Activated CD4-positive, alpha-beta T cell treated with anti-CD3 and anti-CD28 coated beads for 36 hours (primary cell): ENCODE measurements at regions not wholly inside any gene's neighbourhood (a gene's known extent, or its start where the extent isn't known, plus 50 kb on each side); places are given as distances from the start of the nearest gene placed in this dataset.
"Not testable (repeated sequence)": the region's sequence is repeated elsewhere in the genome, so short reads cannot be mapped to it uniquely, and the experiment has no call there.

Experiments
- ATAC-seq: fragments of 200-7000 bp; cut with Tn5 transposase; one replicate; pipeline ENCODE4 v1.10.0; 2021; ENCODE audit warnings: mild to moderate bottlenecking, moderate library complexity
- CTCF ChIA-PET: fragments of 350-600 bp; sonication (Branson Sonifier 250); formaldehyde crosslinking; loops from one replicate; lab custom pipeline; 2021; ENCODE audit warnings: antibody characterized with exemption; lab: Charles Lee
- POLR2A ChIA-PET: fragments of 350-600 bp; sonication (Branson Sonifier 250); formaldehyde crosslinking; loops from one replicate; lab custom pipeline; 2021; ENCODE audit warnings: antibody characterized with exemption, inconsistent platforms; lab: Charles Lee
- DNase-seq: peaks from one replicate; pipeline ENCODE4 v3.0.0-alpha.2; 2020
- H3K27ac Mint-ChIP-seq: one replicate; pipeline ENCODE4 v1.8.0; 2021; ENCODE audit warnings: mixed read lengths
- H3K27me3 Mint-ChIP-seq: one replicate; pipeline ENCODE4 v1.8.0; 2021; ENCODE audit warnings: mixed read lengths
- H3K36me3 Mint-ChIP-seq: one replicate; pipeline ENCODE4 v1.8.0; 2021; ENCODE audit warnings: low read depth, mixed read lengths
- H3K4me1 Mint-ChIP-seq: one replicate; pipeline ENCODE4 v1.8.0; 2021; ENCODE audit warnings: mixed read lengths
- H3K4me3 Mint-ChIP-seq: one replicate; pipeline ENCODE4 v1.8.0; 2021; ENCODE audit warnings: mild to moderate bottlenecking, moderate library complexity, mixed read lengths
- H3K9me3 Mint-ChIP-seq: one replicate; pipeline ENCODE4 v1.8.0; 2021; ENCODE audit warnings: low read depth, mixed read lengths
- intact Hi-C, 2 experiments: fragments of 100-400 bp; cut with DNase I in 1 of 2; cut with micrococcal nuclease in 1 of 2; formaldehyde crosslinking; loops; one replicate each; pipeline versions ENCODE4 v1.14.2 to v1.15.1; 2022 to 2024; cut with DNase I, micrococcal nuclease

DNA sequence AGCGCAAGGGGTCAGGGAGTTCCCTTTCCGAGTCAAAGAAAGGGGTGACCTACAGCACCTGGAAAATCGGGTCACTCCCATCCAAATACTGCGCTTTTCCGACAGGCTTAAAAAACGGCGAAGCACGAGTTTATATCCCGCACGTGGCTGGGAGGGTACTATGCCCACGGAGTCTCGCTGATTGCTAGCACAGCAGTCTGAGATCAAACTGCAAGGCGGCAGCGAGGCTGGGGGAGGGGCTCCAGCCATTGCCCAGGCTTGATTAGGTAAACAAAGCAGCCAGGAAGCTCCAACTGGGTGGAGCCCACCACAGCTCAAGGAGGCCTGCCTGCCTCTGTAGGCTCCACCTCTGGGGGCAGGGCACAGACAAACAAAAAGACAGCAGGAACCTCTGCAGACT lies 735.1 kb downstream of the TTLL7 start:
- not testable (repeated sequence) for H3K36me3 Mint-ChIP-seq

DNA sequence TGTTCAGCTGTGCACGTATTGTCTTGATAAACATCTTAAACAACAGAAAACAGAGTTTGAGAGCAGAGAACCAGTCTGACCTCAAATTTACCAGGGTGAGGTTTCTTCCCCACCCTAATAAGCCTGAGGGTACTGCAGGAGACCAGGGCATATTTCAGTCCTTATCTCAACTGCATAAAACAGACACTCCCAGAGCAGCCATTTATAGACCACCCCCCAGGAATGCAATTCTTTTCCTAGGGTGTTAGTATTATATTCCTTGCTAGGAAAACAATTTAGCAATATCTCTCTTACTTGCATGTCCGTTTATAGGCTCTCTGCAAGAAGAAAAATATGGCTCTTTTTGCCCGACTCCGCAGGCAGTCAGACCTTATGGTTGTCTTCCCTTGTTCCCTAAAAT lies 747.2 kb downstream of the TTLL7 start:
- H3K9me3 Mint-ChIP-seq = peaks cover 12% of the 10 kb centered on the region
- H3K36me3 Mint-ChIP-seq, H3K27me3 Mint-ChIP-seq, H3K4me3 Mint-ChIP-seq, H3K27ac Mint-ChIP-seq, intact Hi-C loops, CTCF ChIA-PET, DNase-seq, ATAC-seq, POLR2A ChIA-PET, H3K4me1 Mint-ChIP-seq: not testable (repeated sequence)

More for the DNA sequence above, 735.1 kb downstream of the TTLL7 start:
- intact Hi-C loops, H3K27me3 Mint-ChIP-seq, H3K4me1 Mint-ChIP-seq, ATAC-seq, DNase-seq, H3K4me3 Mint-ChIP-seq, H3K27ac Mint-ChIP-seq, CTCF ChIA-PET, H3K9me3 Mint-ChIP-seq, POLR2A ChIA-PET: not testable (repeated sequence)

DNA sequence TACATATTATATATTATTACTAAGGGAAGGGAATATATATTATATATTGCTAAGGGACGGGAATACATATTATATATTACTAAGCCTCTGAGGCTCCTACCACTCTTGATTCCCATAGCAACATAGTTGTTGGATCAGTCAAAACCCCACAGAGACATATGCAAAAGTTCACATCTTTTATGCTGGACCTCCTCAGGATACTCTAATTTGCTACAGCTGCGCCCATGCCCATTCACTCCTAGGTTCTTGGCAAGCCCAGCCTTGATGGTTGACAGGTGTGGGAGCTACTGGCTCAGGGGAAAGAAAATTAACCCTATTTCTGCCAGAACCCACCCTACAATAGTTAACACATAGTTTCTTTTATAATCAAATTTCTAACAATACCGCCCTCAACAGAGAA lies 752.2 kb downstream of the TTLL7 start:
- ATAC-seq, CTCF ChIA-PET, POLR2A ChIA-PET: not testable (repeated sequence)

DNA sequence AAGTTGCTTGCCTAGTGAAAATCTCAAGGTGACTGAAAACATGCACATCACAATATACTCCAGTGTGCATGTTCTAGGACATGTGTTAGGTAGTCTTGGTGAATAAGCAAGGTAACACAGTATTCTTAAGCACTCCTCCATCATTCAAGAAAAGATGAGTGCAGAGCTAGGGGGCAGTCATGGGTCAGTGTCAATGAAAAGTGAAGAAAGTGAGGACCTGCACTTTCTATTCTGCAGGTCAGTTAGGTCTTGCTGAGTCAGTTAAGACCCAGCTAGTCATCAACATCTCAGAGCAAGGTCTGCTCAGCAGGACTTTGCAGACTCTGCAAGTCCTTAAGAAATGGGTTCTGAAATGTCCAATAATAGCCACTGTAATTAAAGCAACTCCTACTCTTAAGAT lies 754.1 kb downstream of the TTLL7 start:
- H3K27ac Mint-ChIP-seq, H3K27me3 Mint-ChIP-seq, H3K9me3 Mint-ChIP-seq, H3K36me3 Mint-ChIP-seq, CTCF ChIA-PET, DNase-seq, ATAC-seq, H3K4me3 Mint-ChIP-seq, H3K4me1 Mint-ChIP-seq, intact Hi-C loops, POLR2A ChIA-PET: not testable (repeated sequence)

More for the DNA sequence above, 752.2 kb downstream of the TTLL7 start:
- intact Hi-C loops, H3K27me3 Mint-ChIP-seq, H3K27ac Mint-ChIP-seq, H3K36me3 Mint-ChIP-seq, H3K4me3 Mint-ChIP-seq, H3K4me1 Mint-ChIP-seq, DNase-seq, H3K9me3 Mint-ChIP-seq: not testable (repeated sequence)

DNA sequence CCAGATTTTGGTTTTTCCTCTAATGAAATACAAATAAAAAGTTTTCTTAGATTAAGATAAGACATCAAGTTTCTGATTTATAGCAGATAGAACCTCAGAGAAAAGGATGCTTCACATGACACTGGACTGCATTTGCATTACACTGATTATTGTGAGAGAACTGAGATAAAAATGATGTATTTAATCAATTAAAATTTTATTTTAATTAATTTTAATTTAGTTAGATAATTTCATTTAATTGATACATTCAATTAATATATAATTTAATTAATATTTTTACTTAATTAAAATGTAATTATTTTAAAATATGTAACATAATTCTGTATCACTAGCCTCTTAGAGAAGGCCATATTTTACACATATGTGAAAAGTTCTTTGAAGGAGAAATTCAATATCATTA lies 759.4 kb downstream of the TTLL7 start:
- H3K4me1 Mint-ChIP-seq, CTCF ChIA-PET, intact Hi-C loops, H3K27me3 Mint-ChIP-seq, H3K4me3 Mint-ChIP-seq, H3K27ac Mint-ChIP-seq, ATAC-seq, H3K36me3 Mint-ChIP-seq, POLR2A ChIA-PET, DNase-seq, H3K9me3 Mint-ChIP-seq: not testable (repeated sequence)

DNA sequence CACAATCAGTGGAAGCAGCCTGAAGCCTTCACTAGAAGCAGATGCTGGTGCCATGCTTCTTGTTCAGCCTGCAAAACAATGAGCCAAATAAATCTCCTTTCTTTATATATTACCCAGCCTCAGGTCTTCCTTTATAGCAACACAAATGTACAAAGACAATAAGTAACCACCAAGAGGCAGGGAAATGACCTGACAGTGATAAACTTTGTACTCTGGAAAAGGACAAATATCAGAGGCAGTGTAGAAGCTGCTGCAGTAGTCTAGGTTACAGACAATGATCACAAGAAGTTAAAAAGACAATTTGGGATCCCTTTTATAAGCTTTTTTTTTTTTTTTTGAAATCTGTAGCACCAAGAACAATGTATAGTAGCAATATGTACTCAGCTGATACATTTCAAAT lies 760.3 kb downstream of the TTLL7 start:
- CTCF ChIA-PET, H3K4me3 Mint-ChIP-seq, H3K4me1 Mint-ChIP-seq, ATAC-seq, H3K27me3 Mint-ChIP-seq, DNase-seq, POLR2A ChIA-PET, H3K27ac Mint-ChIP-seq, H3K9me3 Mint-ChIP-seq, intact Hi-C loops, H3K36me3 Mint-ChIP-seq: not testable (repeated sequence)

DNA sequence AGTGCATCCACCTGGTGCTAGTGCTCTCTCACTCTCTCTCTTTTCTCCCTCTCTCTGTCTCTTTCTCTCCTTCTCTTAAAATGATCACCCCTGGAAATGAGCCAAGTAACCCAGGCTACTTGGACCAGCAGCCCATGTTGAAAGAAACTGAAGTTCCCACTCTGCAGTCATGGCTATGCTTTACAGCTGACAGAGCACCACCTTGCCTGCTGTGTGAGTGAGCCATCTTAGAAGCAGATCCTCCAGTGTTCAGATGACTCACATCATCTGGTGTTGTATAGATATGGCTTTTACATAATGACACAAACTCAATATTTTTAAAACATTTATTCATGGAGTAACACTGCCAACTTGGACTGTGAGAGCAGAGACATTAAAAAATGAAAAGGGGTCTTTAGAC lies 779.1 kb downstream of the TTLL7 start:
- H3K27ac Mint-ChIP-seq, ATAC-seq, H3K36me3 Mint-ChIP-seq, H3K4me3 Mint-ChIP-seq, intact Hi-C loops, H3K9me3 Mint-ChIP-seq, H3K27me3 Mint-ChIP-seq, POLR2A ChIA-PET, CTCF ChIA-PET, H3K4me1 Mint-ChIP-seq, DNase-seq: not testable (repeated sequence)

DNA sequence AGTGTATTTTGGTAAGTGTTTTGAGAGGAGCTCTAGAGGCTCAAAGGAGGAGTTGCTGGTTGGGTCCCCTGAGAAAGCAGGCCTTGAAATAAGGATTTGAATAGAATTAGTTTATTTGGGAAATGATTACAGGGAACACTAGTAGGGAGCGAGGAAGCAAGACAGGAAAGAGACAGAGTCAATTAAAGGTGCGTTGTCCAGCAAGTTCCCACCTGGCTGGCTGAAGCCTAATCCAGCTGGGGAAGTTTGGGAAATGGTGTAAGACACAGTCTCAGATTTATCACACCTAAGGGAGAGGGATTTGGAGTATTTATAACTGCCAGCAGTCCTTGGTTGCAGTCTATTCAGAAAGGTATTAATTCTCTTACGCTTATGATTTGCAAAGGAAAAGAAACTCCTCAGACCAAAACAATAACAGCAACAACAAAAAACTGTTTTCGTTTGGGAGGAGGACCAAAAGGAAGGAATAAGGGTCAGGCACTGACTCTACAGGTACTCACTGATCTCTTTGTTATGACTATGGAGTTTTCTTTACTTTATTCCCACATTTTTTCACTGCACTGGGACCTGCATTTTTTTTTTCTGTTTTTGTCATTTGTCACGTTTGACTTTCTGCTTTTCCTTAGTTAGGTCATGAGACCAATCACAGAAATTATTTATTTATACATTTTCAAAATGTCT lies 780.8 kb downstream of the TTLL7 start:
- ATAC-seq, H3K4me1 Mint-ChIP-seq, POLR2A ChIA-PET, CTCF ChIA-PET, intact Hi-C loops, H3K9me3 Mint-ChIP-seq, H3K36me3 Mint-ChIP-seq, H3K27me3 Mint-ChIP-seq, H3K27ac Mint-ChIP-seq, DNase-seq, H3K4me3 Mint-ChIP-seq: not testable (repeated sequence)

DNA sequence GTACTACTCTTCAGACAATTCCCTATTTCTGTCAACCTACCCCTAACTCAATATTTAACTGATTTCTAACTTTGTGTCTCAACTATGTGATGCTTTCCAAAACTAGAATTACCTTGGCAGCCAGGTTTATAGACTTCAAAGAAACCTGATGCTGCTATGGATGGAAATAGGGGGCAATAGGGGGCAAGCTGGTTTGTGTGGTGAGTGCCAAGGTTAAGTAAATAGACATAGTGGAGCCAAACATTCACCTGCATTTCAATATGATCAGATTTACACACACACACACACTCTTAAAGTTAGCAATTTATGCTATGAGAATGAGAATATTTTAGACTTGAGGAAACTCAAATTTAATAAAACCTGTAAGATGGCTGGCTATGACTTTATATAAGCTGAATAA lies 784.6 kb downstream of the TTLL7 start:
- DNase-seq, intact Hi-C loops, H3K27me3 Mint-ChIP-seq, POLR2A ChIA-PET, H3K36me3 Mint-ChIP-seq, ATAC-seq, H3K9me3 Mint-ChIP-seq, H3K4me3 Mint-ChIP-seq, CTCF ChIA-PET, H3K27ac Mint-ChIP-seq, H3K4me1 Mint-ChIP-seq: not testable (repeated sequence)

DNA sequence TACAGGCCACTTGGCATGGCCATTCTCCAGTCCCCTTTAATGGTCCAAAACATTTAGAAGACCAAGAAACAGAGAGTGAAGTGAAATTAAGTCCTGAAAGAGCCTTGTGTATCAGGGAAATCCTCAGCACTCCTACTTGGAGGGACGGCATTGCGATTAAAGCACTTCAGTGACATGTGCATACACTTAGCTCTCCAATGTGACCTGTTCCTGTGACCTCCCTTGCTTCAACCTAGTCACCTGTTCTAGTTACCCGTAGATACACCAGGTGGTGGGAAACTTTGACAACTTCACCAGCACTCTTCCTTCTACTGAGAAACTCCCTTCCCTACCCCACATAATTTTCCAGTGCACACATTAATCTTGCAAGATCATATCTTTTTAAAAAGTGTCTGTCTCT lies 785.3 kb downstream of the TTLL7 start:
- H3K36me3 Mint-ChIP-seq, ATAC-seq, POLR2A ChIA-PET, H3K27me3 Mint-ChIP-seq, CTCF ChIA-PET, H3K27ac Mint-ChIP-seq, DNase-seq, H3K4me1 Mint-ChIP-seq, H3K4me3 Mint-ChIP-seq, intact Hi-C loops, H3K9me3 Mint-ChIP-seq: not testable (repeated sequence)

DNA sequence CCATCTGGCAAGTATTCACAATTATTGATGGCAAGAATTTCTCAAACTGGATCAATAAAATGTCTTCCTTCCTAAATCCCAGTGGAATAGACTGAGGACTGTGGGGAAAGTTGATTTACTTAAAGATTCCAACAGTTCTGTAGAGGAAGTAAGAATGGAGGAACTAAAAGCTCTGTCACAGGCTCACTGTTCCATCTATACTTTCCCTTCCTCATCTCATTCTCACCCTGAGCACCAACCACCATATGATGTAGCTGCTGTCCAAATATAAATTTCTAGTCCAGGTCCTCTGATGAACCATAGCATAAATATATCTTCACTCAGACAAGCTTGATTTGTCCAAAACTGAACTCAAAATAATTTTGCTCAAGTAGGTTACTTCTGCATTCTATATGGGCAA lies 786.9 kb downstream of the TTLL7 start:
- H3K27me3 Mint-ChIP-seq, CTCF ChIA-PET, ATAC-seq, H3K9me3 Mint-ChIP-seq, H3K4me1 Mint-ChIP-seq, H3K27ac Mint-ChIP-seq, DNase-seq, H3K36me3 Mint-ChIP-seq, intact Hi-C loops, H3K4me3 Mint-ChIP-seq, POLR2A ChIA-PET: not testable (repeated sequence)

DNA sequence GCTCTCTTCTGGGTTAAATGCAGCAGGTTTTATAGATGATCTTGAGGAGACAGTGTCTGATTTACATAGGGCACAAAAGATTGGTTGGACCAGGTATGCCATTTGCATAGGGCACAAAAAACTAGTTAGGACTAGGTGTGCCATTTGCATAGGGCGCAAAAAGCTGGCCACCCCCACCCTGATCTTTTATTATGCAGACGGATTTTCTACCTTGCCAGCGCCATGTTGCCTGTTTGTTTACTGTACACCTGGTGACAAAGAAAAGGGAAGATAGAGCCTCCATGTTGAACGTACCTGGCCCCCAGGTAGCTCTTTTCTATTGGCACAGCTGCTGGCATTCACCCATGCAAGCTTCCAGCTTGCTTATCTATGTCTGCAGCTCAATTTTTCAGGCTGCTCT lies 790.4 kb downstream of the TTLL7 start:
- CTCF ChIA-PET, POLR2A ChIA-PET, H3K4me1 Mint-ChIP-seq, DNase-seq, H3K36me3 Mint-ChIP-seq, ATAC-seq, intact Hi-C loops, H3K9me3 Mint-ChIP-seq, H3K4me3 Mint-ChIP-seq, H3K27ac Mint-ChIP-seq, H3K27me3 Mint-ChIP-seq: not testable (repeated sequence)
